H1 (cell line): ENCODE measurements at regions not wholly inside any gene's neighbourhood (a gene's known extent, or its start where the extent isn't known, plus 50 kb on each side); places are given as distances from the start of the nearest gene placed in this dataset.

Experiments used
- CTCF ChIA-PET: fragments of 300-600 bp; sonication (Branson Sonifier 250); formaldehyde crosslinking; loops from one replicate; lab custom pipeline; 2021; ENCODE audit not compliant: partially characterized antibody; lab: Charles Lee
- POLR2A ChIA-PET: fragments of 300-600 bp; sonication (Branson Sonifier 250); formaldehyde crosslinking; loops from one replicate; lab custom pipeline; 2021; ENCODE audit warnings: inconsistent platforms; ENCODE audit not compliant: partially characterized antibody; lab: Charles Lee
- DNase-seq, 2 experiments: peaks; one replicate each; pipeline versions ENCODE4 v3.0.0 to v3.0.0-alpha.2; 2010 to 2022; ENCODE audit warnings: low spot score in 2 of 2, low read depth in 1 of 2, mixed read lengths in 1 of 2
- FAIRE-seq: peaks from 2 replicates; lab custom pipeline; 2011; peaks lifted over from hg19 to GRCh38; lab: Jason Lieb, UNC
- H2AFZ ChIP-seq: 2 replicates; pipeline ENCODE4 v1.8.1; 2012; ENCODE audit warnings: low read length, inconsistent platforms
- H2AK5ac ChIP-seq: 2 replicates; pipeline ENCODE4 v1.6.1; 2013; ENCODE audit warnings: low read depth, low read length
- H2BK120ac ChIP-seq: replicated peaks from 2 replicates; pipeline ENCODE3; 2013; ENCODE audit warnings: low read depth, low read length, inconsistent platforms
- H2BK12ac ChIP-seq: 2 replicates; pipeline ENCODE4 v1.6.1; 2013; ENCODE audit warnings: low read depth, low read length
- H2BK15ac ChIP-seq: 2 replicates; pipeline ENCODE4 v1.6.1; 2013; ENCODE audit warnings: low read length
- H2BK20ac ChIP-seq: 2 replicates; pipeline ENCODE4 v1.6.1; 2013; ENCODE audit warnings: low read length
- H2BK5ac ChIP-seq: 2 replicates; pipeline ENCODE4 v1.6.1; 2013; ENCODE audit warnings: low read depth, low read length
- H3K14ac ChIP-seq: 2 replicates; pipeline ENCODE4 v1.6.1; 2013; ENCODE audit warnings: inconsistent platforms; ENCODE audit not compliant: insufficient read length
- H3K18ac ChIP-seq: 2 replicates; pipeline ENCODE4 v1.6.1; 2013; ENCODE audit warnings: low read length; ENCODE audit errors: extremely low read depth
- H3K23ac ChIP-seq: 2 replicates; pipeline ENCODE4 v1.6.1; 2013; ENCODE audit warnings: inconsistent platforms; ENCODE audit not compliant: insufficient read length
- H3K23me2 ChIP-seq: 2 replicates; pipeline ENCODE4 v1.6.1; 2013; ENCODE audit warnings: low read depth, low read length
- H3K27ac ChIP-seq: 2 replicates; pipeline ENCODE4 v1.6.1; 2011; ENCODE audit warnings: low read depth, low read length, inconsistent platforms
- H3K27me3 ChIP-seq, 4 experiments: replicated peaks in 1 of 4; 1 replicate in 1 of 4; 2 replicates in 3 of 4; pipeline versions ENCODE4 v1.6.1 to v1.8.1; 2011 to 2013; ENCODE audit warnings: low read length in 3 of 4, mild to moderate bottlenecking in 3 of 4, inconsistent platforms in 2 of 4, mixed read lengths in 2 of 4, moderate library complexity in 1 of 4; ENCODE audit not compliant: control insufficient read depth in 3 of 4, insufficient read depth in 3 of 4; ENCODE audit errors: extremely low read depth in 1 of 4
- H3K36me3 ChIP-seq, 4 experiments: 2 replicates each; pipeline versions ENCODE4 v1.6.1 to v1.8.1; 2011 to 2013; ENCODE audit warnings: mild to moderate bottlenecking in 4 of 4, low read length in 3 of 4, moderate library complexity in 2 of 4, control low read depth in 1 of 4, inconsistent platforms in 1 of 4; ENCODE audit not compliant: insufficient read depth in 4 of 4, control insufficient read depth in 2 of 4
- H3K4ac ChIP-seq: replicated peaks from 2 replicates; pipeline ENCODE3; 2013; ENCODE audit warnings: low read length, low read depth, mixed read lengths, inconsistent platforms; ENCODE audit not compliant: insufficient read length
- H3K4me1 ChIP-seq, 4 experiments: replicated peaks in 1 of 4; 1 replicate in 1 of 4; 2 replicates in 3 of 4; pipeline versions ENCODE4 v1.6.1 to v1.8.1; 2011 to 2013; ENCODE audit warnings: low read length in 3 of 4, inconsistent platforms in 2 of 4, mixed read lengths in 1 of 4; ENCODE audit not compliant: insufficient read depth in 4 of 4, control insufficient read depth in 3 of 4
- H3K4me2 ChIP-seq, 2 experiments: 2 replicates each; pipeline versions ENCODE4 v1.6.1 to v1.8.1; 2011 to 2013; ENCODE audit warnings: low read depth in 2 of 2, low read length in 2 of 2, control low read depth in 1 of 2, inconsistent platforms in 1 of 2, mild to moderate bottlenecking in 1 of 2; ENCODE audit not compliant: insufficient read depth in 1 of 2
- H3K4me3 ChIP-seq, 4 experiments: fragments of 200-600, 300-600 bp in 1 of 4; sonication (generic), shearing (Covaris generic), sonication (Bioruptor Twin) in 1 of 4; 2 replicates each; pipeline versions ENCODE4 v1.5.1 to v1.8.1; 2011 to 2016; ENCODE audit warnings: low read length in 4 of 4, low read depth in 3 of 4, control low read depth in 2 of 4, inconsistent platforms in 2 of 4, mild to moderate bottlenecking in 2 of 4, mixed read lengths in 1 of 4, moderate library complexity in 1 of 4; ENCODE audit not compliant: insufficient read depth in 2 of 4; ENCODE audit errors: extremely low read depth in 1 of 4
- H3K56ac ChIP-seq: replicated peaks from 2 replicates; pipeline ENCODE3; 2013; ENCODE audit warnings: low read depth, mild to moderate bottlenecking, mixed read lengths, low read length, inconsistent platforms; ENCODE audit not compliant: insufficient read length
- H3K79me1 ChIP-seq: 2 replicates; pipeline ENCODE4 v1.6.1; 2013; ENCODE audit warnings: low read depth, low read length, control low read depth
- H3K79me2 ChIP-seq, 2 experiments: 2 replicates each; pipeline versions ENCODE4 v1.6.1 to v1.8.1; 2012 to 2013; ENCODE audit warnings: low read length in 2 of 2, mild to moderate bottlenecking in 2 of 2, inconsistent platforms in 1 of 2; ENCODE audit not compliant: insufficient read depth in 2 of 2, control insufficient read depth in 1 of 2
- H3K9ac ChIP-seq, 4 experiments: replicated peaks in 1 of 4; 1 replicate in 1 of 4; 2 replicates in 3 of 4; pipeline versions ENCODE4 v1.6.1 to v1.8.1; 2011 to 2013; ENCODE audit warnings: low read depth in 3 of 4, low read length in 3 of 4, control low read depth in 2 of 4, mild to moderate bottlenecking in 2 of 4, moderate library complexity in 2 of 4, inconsistent platforms in 1 of 4; ENCODE audit errors: extremely low read depth in 1 of 4
- H3K9me3 ChIP-seq, 2 experiments: 2 replicates each; pipeline versions ENCODE4 v1.6.1 to v1.8.1; 2012 to 2013; ENCODE audit warnings: mild to moderate bottlenecking in 2 of 2, moderate library complexity in 2 of 2, control low read depth in 1 of 2, inconsistent platforms in 1 of 2, low read depth in 1 of 2, low read length in 1 of 2, mixed read lengths in 1 of 2; ENCODE audit not compliant: insufficient read depth in 2 of 2
- H4K20me1 ChIP-seq, 2 experiments: replicated peaks in 1 of 2; 2 replicates each; pipeline versions ENCODE3 to v1.8.1; 2011 to 2013; ENCODE audit warnings: inconsistent platforms in 2 of 2, low read length in 2 of 2, mild to moderate bottlenecking in 1 of 2; ENCODE audit not compliant: insufficient read depth in 2 of 2, control insufficient read depth in 1 of 2
- H4K5ac ChIP-seq: 2 replicates; pipeline ENCODE4 v1.6.1; 2013; ENCODE audit warnings: low read length, low read depth, mixed read lengths, inconsistent platforms; ENCODE audit not compliant: insufficient read length
- H4K8ac ChIP-seq: 2 replicates; pipeline ENCODE4 v1.8.0; 2013; ENCODE audit warnings: mild to moderate bottlenecking, moderate library complexity, low read length, inconsistent platforms; ENCODE audit not compliant: insufficient read depth; ENCODE audit errors: extremely low read depth
- H4K91ac ChIP-seq: replicated peaks from 2 replicates; pipeline ENCODE3; 2013; ENCODE audit warnings: low read length, mixed read lengths, inconsistent platforms; ENCODE audit not compliant: insufficient read length
- ASH2L ChIP-seq: fragments of 200-600, 300-600 bp; sonication (generic); IDR thresholded peaks from one replicate; pipeline ENCODE4 v1.7.1; 2017; ENCODE audit warnings: low read length
- BACH1 ChIP-seq: IDR thresholded peaks from 2 replicates; pipeline ENCODE4 v1.6.1; 2012; ENCODE audit warnings: low read length, improper control_type of control experiment
- CBX5 ChIP-seq: fragments of 300-800, 300-1000 bp; sonication (generic); IDR thresholded peaks from 2 replicates; pipeline ENCODE4 v1.7.1; 2016; ENCODE audit warnings: antibody characterized with exemption, low read length, low read depth
- CBX8 ChIP-seq: fragments of 300-800, 300-1000 bp; sonication (generic); IDR thresholded peaks from 2 replicates; pipeline ENCODE4 v1.7.1; 2016; ENCODE audit warnings: low read depth, low read length, borderline replicate concordance
- CHD2 ChIP-seq: IDR thresholded peaks from 2 replicates; pipeline ENCODE4 v1.6.1; 2012; ENCODE audit warnings: low read length, improper control_type of control experiment
- EGR1 ChIP-seq: IDR thresholded peaks from 2 replicates; pipeline ENCODE4 v1.6.1; 2011; ENCODE audit warnings: low read depth, low read length, borderline replicate concordance
- SAP30 ChIP-seq: fragments of 300-600 bp; sonication (generic); IDR thresholded peaks from 2 replicates; pipeline ENCODE4 v1.7.1; 2012; ENCODE audit warnings: low read length, moderate library complexity, mild to moderate bottlenecking, inconsistent platforms; ENCODE audit not compliant: insufficient read depth, insufficient replicate concordance
- SIN3A ChIP-seq, 2 experiments: IDR thresholded peaks in 1 of 2; conservative IDR thresholded peaks in 1 of 2; 2 replicates each; pipeline ENCODE4 v1.6.1; 2011 to 2012; ENCODE audit warnings: low read length in 2 of 2, improper control_type of control experiment in 1 of 2, low read depth in 1 of 2, mild to moderate bottlenecking in 1 of 2
- SUZ12 ChIP-seq: fragments of 200-600 bp; sonication (generic); IDR thresholded peaks from 2 replicates; pipeline ENCODE4 v1.6.1; 2012; ENCODE audit warnings: mild to moderate bottlenecking, inconsistent platforms, low read length, moderate library complexity, mixed read lengths
- TAF1 ChIP-seq: IDR thresholded peaks from 2 replicates; pipeline ENCODE4 v1.6.1; 2011; ENCODE audit warnings: mild to moderate bottlenecking, low read depth, low read length
- TAF7 ChIP-seq: optimal IDR thresholded peaks from 2 replicates; pipeline ENCODE3; 2011; ENCODE audit warnings: low read depth, mild to moderate bottlenecking, inconsistent platforms, low read length, moderate library complexity, borderline replicate concordance
- WGBS, 2 experiments: shearing (Covaris generic) in 1 of 2; methylation state at CpG; one replicate each; pipeline versions ENCODE4 v1.1.6 to v1.1.7; 2013 to 2015; ENCODE audit warnings: low lambda C conversion rate in 2 of 2, mixed read lengths in 2 of 2, inconsistent platforms in 1 of 2, low coverage in 1 of 2, missing lambda C conversion rate in 1 of 2; ENCODE audit not compliant: insufficient replicate concordance in 2 of 2, insufficient coverage in 1 of 2, insufficient read length in 1 of 2; ENCODE audit errors: extremely low coverage in 1 of 2, missing lambda C conversion rate in 1 of 2; 5-methylcytosine and 5-hydroxymethylcytosine counted together
- TF ChIP-seq, protein P1 (sequence below): IDR thresholded peaks from 2 replicates; pipeline ENCODE4 v1.6.1; 2012; ENCODE audit warnings: inconsistent platforms

DNA sequence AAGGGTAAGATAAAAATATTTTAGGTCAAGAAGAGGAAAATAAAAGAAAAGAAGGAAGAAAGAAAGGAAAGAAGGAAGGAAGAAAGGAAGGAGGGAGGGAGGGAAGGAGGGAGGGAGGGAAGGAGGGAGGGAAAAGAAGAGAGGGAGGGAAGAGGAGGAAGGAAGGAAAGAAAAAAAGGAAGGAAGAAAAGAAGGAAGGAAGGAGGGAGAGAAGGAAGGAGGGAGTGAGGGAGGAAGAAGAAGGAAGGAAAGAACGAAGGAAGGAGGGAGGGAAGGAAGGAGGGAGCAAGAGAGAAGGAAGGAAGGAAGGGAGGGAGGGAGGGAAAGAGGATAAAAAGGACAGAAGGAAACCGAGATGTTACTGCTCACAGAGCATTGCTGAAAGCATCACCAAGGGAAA lies 209.5 kb upstream of the PITRM1 start:
- no peaks in the 10 kb centered on the region for H3K4me1 ChIP-seq
- H2BK5ac ChIP-seq = no peak overlapping the region
- H3K9me3 ChIP-seq = peaks cover 6 to 7% of the 10 kb centered on the region in 2 experiments; a peak in 1 of 4 replicates
- no peak overlapping the region for H2BK20ac ChIP-seq
- H3K79me2 ChIP-seq = no peaks in the 10 kb centered on the region
- H3K4me3 ChIP-seq = no peak overlapping the region
- no peak overlapping the region for H4K5ac ChIP-seq
- no peak overlapping the region for H3K4ac ChIP-seq
- no peak overlapping the region for H2BK15ac ChIP-seq
- no peak overlapping the region for H4K91ac ChIP-seq
- FAIRE-seq (no peak), DNase-seq (no peak)
- TF ChIP-seq CHD2 = no peak
- no peak for TF ChIP-seq SAP30
- TF ChIP-seq BACH1 = no peak
- no peak for TF ChIP-seq CBX8
- TF ChIP-seq ASH2L = no peak
- TF ChIP-seq CBX5 = no peak
- no peak for TF ChIP-seq TAF7
- TF ChIP-seq TAF1 = no peak
- no peak for TF ChIP-seq SUZ12
- TF ChIP-seq, protein P1, sequence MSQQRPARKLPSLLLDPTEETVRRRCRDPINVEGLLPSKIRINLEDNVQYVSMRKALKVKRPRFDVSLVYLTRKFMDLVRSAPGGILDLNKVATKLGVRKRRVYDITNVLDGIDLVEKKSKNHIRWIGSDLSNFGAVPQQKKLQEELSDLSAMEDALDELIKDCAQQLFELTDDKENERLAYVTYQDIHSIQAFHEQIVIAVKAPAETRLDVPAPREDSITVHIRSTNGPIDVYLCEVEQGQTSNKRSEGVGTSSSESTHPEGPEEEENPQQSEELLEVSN = no peak
- TF ChIP-seq EGR1 = no peak
- TF ChIP-seq SIN3A (conservative IDR thresholded peaks at IDR 0.05 in 1 of 2, IDR thresholded peaks at IDR 0.05 in 1 of 2; ENCODE audit: low read depth in 1 of 2, low read length in 2 of 2) = no peak
- H2AFZ ChIP-seq = no peak overlapping the region
- H4K8ac ChIP-seq = no peak overlapping the region
- H2AK5ac ChIP-seq = no peak overlapping the region
- H3K27me3 ChIP-seq = no peaks in the 10 kb centered on the region
- no peak overlapping the region for H2BK12ac ChIP-seq
- CTCF ChIA-PET = interaction anchor here (0.8 kb wide), 1 partner anchor 149 kb away, joined by 4 read pairs; no protein-coding TSS in a partner anchor
- no peaks in the 10 kb centered on the region for H3K36me3 ChIP-seq
- H3K23me2 ChIP-seq = no peaks in the 10 kb centered on the region; the same call in 1 of the 2 replicates
- H3K14ac ChIP-seq = no peak overlapping the region
- H3K27ac ChIP-seq = no peak overlapping the region
- no peak overlapping the region for H3K4me2 ChIP-seq
- no peak overlapping the region for H3K9ac ChIP-seq
- no peak overlapping the region for H2BK120ac ChIP-seq
- H3K79me1 ChIP-seq = no peaks in the 10 kb centered on the region
- no peak overlapping the region for H3K56ac ChIP-seq
- whole genome bisulfite sequencing, 2 experiments = 45 to 60% methylated on average over 1 to 2 of the region's 2 CpGs
- no peak overlapping the region for H3K18ac ChIP-seq
- H3K23ac ChIP-seq = no peak overlapping the region
- no peaks in the 10 kb centered on the region for H4K20me1 ChIP-seq
- POLR2A ChIA-PET = no interaction called here
